H1 (cell line): ENCODE measurements at regions not wholly inside any gene's neighbourhood (a gene's known extent, or its start where the extent isn't known, plus 50 kb on each side); places are given as distances from the start of the nearest gene placed in this dataset.

Source experiments
- CBX5 ChIP-seq: fragments of 300-800, 300-1000 bp; sonication (generic); IDR thresholded peaks from 2 replicates; pipeline ENCODE4 v1.7.1; 2016; ENCODE audit warnings: antibody characterized with exemption, low read length, low read depth
- CHD1 ChIP-seq: IDR thresholded peaks from 2 replicates; pipeline ENCODE4 v1.6.1; 2012; ENCODE audit warnings: low read depth, low read length, improper control_type of control experiment
- CHD2 ChIP-seq: IDR thresholded peaks from 2 replicates; pipeline ENCODE4 v1.6.1; 2012; ENCODE audit warnings: low read length, improper control_type of control experiment
- CTBP2 ChIP-seq: IDR thresholded peaks from 2 replicates; pipeline ENCODE4 v1.7.0; 2011; ENCODE audit warnings: borderline replicate concordance, mild to moderate bottlenecking, moderate library complexity, mixed read lengths, low read length; ENCODE audit not compliant: insufficient read depth, insufficient read length
- FOSL1 ChIP-seq: IDR thresholded peaks from 2 replicates; pipeline ENCODE4 v1.6.1; 2011; ENCODE audit warnings: mild to moderate bottlenecking, low read depth, low read length, moderate library complexity; ENCODE audit not compliant: insufficient read depth
- RAD21 ChIP-seq, 2 experiments: IDR thresholded peaks in 1 of 2; conservative IDR thresholded peaks in 1 of 2; 2 replicates each; pipeline ENCODE4 v1.6.1; 2011; ENCODE audit warnings: low read depth in 2 of 2, low read length in 2 of 2, improper control_type of control experiment in 1 of 2, inconsistent platforms in 1 of 2, mild to moderate bottlenecking in 1 of 2, moderate library complexity in 1 of 2
- SP1 ChIP-seq: IDR thresholded peaks from 2 replicates; pipeline ENCODE4 v1.6.1; 2011; ENCODE audit warnings: low read depth, low read length
- SP4 ChIP-seq: IDR thresholded peaks from 2 replicates; pipeline ENCODE4 v1.6.1; 2012; ENCODE audit warnings: low read length, inconsistent platforms
- TF ChIP-seq, protein P1 (sequence below): IDR thresholded peaks from 2 replicates; pipeline ENCODE4 v1.6.1; 2012; ENCODE audit warnings: inconsistent platforms
- TF ChIP-seq, protein P2 (sequence below): IDR thresholded peaks from 2 replicates; pipeline ENCODE4 v1.6.1; 2011; ENCODE audit warnings: low read length, improper control_type of control experiment

DNA sequence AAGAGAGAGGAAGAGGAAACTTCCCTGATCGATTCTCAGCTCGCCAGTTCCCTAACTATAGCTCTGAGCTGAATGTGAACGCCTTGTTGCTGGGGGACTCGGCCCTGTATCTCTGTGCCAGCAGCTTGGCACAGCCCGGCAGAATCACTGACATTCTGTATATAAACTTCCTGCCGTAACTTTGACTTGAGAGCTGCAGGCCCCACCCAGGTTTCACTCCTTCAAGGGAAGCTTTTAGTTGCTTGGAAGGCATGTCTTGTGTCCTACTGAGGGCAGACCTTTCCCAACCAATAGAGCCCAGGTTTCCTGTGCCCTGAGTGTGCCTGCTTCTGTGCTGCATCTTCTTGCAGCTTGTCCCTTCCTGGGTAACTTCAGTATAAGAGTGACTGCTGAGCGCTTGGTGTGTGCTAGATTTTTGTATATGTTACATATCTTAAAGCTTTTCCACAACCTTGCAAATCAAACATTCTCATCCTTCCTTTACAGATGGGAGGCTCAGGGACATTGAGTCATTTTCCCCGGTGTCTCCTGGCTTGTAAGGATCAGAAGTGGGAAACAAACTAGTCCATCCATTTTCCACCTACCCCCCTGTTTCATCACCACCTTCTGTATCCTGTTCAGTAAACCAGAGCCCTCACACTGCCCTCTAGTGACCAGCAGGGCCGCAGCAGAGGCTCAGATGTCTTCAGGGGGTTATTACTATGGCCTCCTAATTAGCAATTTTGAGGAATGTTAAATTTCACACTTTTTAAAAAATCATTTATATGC, 225.2 kb upstream of the PRSS58 start (continued):
- TF ChIP-seq SP4 (no peak), CHD2 (no peak), RAD21 (IDR thresholded peaks at IDR 0.05 in 1 of 2, conservative IDR thresholded peaks at IDR 0.05 in 1 of 2; ENCODE audit: low read depth in 2 of 2, low read length in 2 of 2) (peak; percentile 47 to 50), CHD1 (no peak), FOSL1 (no peak), SP1 (no peak), CBX5 (no peak), CTBP2 (no peak)
- TF ChIP-seq, protein P1, sequence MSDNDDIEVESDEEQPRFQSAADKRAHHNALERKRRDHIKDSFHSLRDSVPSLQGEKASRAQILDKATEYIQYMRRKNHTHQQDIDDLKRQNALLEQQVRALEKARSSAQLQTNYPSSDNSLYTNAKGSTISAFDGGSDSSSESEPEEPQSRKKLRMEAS: no peak
- TF ChIP-seq, protein P2, sequence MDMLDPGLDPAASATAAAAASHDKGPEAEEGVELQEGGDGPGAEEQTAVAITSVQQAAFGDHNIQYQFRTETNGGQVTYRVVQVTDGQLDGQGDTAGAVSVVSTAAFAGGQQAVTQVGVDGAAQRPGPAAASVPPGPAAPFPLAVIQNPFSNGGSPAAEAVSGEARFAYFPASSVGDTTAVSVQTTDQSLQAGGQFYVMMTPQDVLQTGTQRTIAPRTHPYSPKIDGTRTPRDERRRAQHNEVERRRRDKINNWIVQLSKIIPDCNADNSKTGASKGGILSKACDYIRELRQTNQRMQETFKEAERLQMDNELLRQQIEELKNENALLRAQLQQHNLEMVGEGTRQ: no peak
- TF ChIP-seq, all 59 proteins: peak for 6
